Stomach (tissue), 8 donors: ENCODE measurements at regions not wholly inside any gene's neighbourhood (a gene's known extent, or its start where the extent isn't known, plus 50 kb on each side); places are given as distances from the start of the nearest gene placed in this dataset.

Experiments
- DNase-seq, 2 donors: peaks; one replicate each; pipeline versions ENCODE4 v3.0.0 to v3.0.0-alpha.2; 2013 to 2019
- H3K27ac ChIP-seq, 5 donors: fragments of 200-600 bp in 4 of 5; sonication (generic) in 4 of 5; one replicate each; pipeline ENCODE4 v1.5.1; 2013 to 2019; ENCODE audit warnings: mild to moderate bottlenecking in 1 of 5, moderate library complexity in 1 of 5
- H3K27me3 ChIP-seq, 3 donors: fragments of 200-600 bp; sonication (generic); one replicate each; pipeline ENCODE4 v1.5.1; 2017 to 2019; ENCODE audit warnings: mixed run types in 1 of 3
- H3K36me3 ChIP-seq, 4 donors: fragments of 200-600 bp; sonication (generic); 1 replicate in 3 of 4; 2 replicates in 1 of 4; pipeline ENCODE4 v1.5.1; 2016 to 2019
- H3K4me1 ChIP-seq, 4 donors: fragments of 200-600 bp; sonication (generic); one replicate each; pipeline ENCODE4 v1.5.1; 2016 to 2019
- H3K4me3 ChIP-seq, 4 donors: fragments of 200-600 bp; sonication (generic) in 3 of 4; one replicate each; pipeline ENCODE4 v1.5.1; 2016 to 2019; ENCODE audit warnings: mild to moderate bottlenecking in 1 of 4
- H3K9me3 ChIP-seq, 4 donors: fragments of 200-600 bp; sonication (generic); one replicate each; pipeline ENCODE4 v1.5.1; 2016 to 2019
- CTCF ChIP-seq, 7 experiments: fragments of 450-650 bp in 4 of 7; fragments of 200-600 bp in 3 of 7; sonication (generic) in 3 of 7; IDR thresholded peaks; one replicate each; pipeline ENCODE4 v1.5.1; 2016 to 2019; ENCODE audit warnings: antibody characterized with exemption in 7 of 7, control low read depth in 2 of 7, mild to moderate bottlenecking in 1 of 7
- EP300 ChIP-seq: sonication (generic); formaldehyde crosslinking; IDR thresholded peaks from one replicate; pipeline ENCODE4 v1.6.1; 2017; ENCODE audit warnings: antibody characterized with exemption
- POLR2A ChIP-seq, 4 donors: fragments of 450-650 bp; IDR thresholded peaks; one replicate each; pipeline ENCODE4 v1.6.1; 2016; ENCODE audit warnings: antibody characterized with exemption in 4 of 4, control low read depth in 2 of 4, mild to moderate bottlenecking in 1 of 4, moderate library complexity in 1 of 4
- POLR2AphosphoS5 ChIP-seq, 3 donors: sonication (generic); formaldehyde crosslinking; IDR thresholded peaks; one replicate each; pipeline ENCODE4 v1.6.1; 2016; ENCODE audit warnings: antibody characterized with exemption in 3 of 3
- WGBS, 5 donors: extraction: QIAGEN DNeasy Blood & Tissue Kit in 3 of 5; methylation state at CpG; one replicate each; pipeline versions ENCODE4 v1.1.5 to v1.1.7; 2013 to 2018; 5-methylcytosine and 5-hydroxymethylcytosine counted together
- intact Hi-C: fragments of 100-400 bp; cut with DNase I; formaldehyde crosslinking; loops from one replicate; pipeline ENCODE4 v1.15.1; 2023; ENCODE audit warnings: low total_unique reads
- donor health status: healthy with polysubstance abuse.
- donor health status: Bipolar disorder and iron deficiency.
- donor health status: healthy.

GRCh38 chr3:150106740-150107428 is 136.2 kb upstream of the PFN2 start:
- no peak overlapping the region for H3K27ac ChIP-seq
- intact Hi-C loops = no loop called here
- no peaks in the 10 kb centered on the region for H3K27me3 ChIP-seq
- no peaks in the 10 kb centered on the region for H3K36me3 ChIP-seq
- no peak overlapping the region for H3K4me3 ChIP-seq
- no peaks in the 10 kb centered on the region for H3K9me3 ChIP-seq
- WGBS, 5 donors = 43 to 64% (median 56%) methylated on average over 2 of the region's 2 CpGs
- DNase-seq = peak in 1 of 2 donors; percentile 36
- H3K4me1 ChIP-seq = peaks cover 0 to 13% (median 0%) of the 10 kb centered on the region in 4 donors
- TF ChIP-seq POLR2A (IDR thresholded peaks at IDR 0.05) (no peak), CTCF (IDR thresholded peaks at IDR 0.05) (no peak)

GRCh38 chr3:150105886-150106612 is 135.4 kb upstream of the PFN2 start:
- Histone ChIP-seq H3K27me3 (no peaks in the 10 kb centered on the region), H3K9me3 (peaks cover 0 to 8% (median 1%) of the 10 kb centered on the region in 4 donors), H3K4me1 (peaks cover 0 to 13% (median 0%) of the 10 kb centered on the region in 4 donors), H3K36me3 (no peaks in the 10 kb centered on the region), H3K27ac (no peak overlapping the region), H3K4me3 (no peak overlapping the region)
- 76 to 83% (median 77%) methylated on average over 7 of the region's 7 CpGs for WGBS, 5 donors
- intact Hi-C loops = no loop called here
- no peak for DNase-seq
- TF ChIP-seq POLR2AphosphoS5 (IDR thresholded peaks at IDR 0.05) (no peak), EP300 (no peak), CTCF (IDR thresholded peaks at IDR 0.05) (no peak), POLR2A (IDR thresholded peaks at IDR 0.05) (no peak)

GRCh38 chr3:150105025-150105424 is 134.3 kb upstream of the PFN2 start:
- WGBS, 5 donors = 81 to 89% (median 87%) methylated on average over 1 of the region's 1 CpG
- Histone ChIP-seq H3K27ac (no peak overlapping the region), H3K4me3 (no peak overlapping the region), H3K9me3 (peaks cover 0 to 12% (median 1%) of the 10 kb centered on the region in 4 donors), H3K36me3 (no peaks in the 10 kb centered on the region), H3K27me3 (no peaks in the 10 kb centered on the region), H3K4me1 (peaks cover 0 to 13% (median 0%) of the 10 kb centered on the region in 4 donors)
- intact Hi-C loops = no loop called here
- no peak for TF ChIP-seq EP300
- DNase-seq = no peak

GRCh38 chr3:150104564-150104963 is 133.9 kb upstream of the PFN2 start:
- Histone ChIP-seq H3K9me3 (peaks cover 0 to 12% (median 1%) of the 10 kb centered on the region in 4 donors), H3K4me3 (no peak overlapping the region), H3K36me3 (no peaks in the 10 kb centered on the region), H3K27me3 (no peaks in the 10 kb centered on the region), H3K4me1 (peaks cover 0 to 13% (median 0%) of the 10 kb centered on the region in 4 donors), H3K27ac (no peak overlapping the region)
- DNase-seq = no peak
- TF ChIP-seq POLR2AphosphoS5 (IDR thresholded peaks at IDR 0.05) (no peak), POLR2A (IDR thresholded peaks at IDR 0.05) (no peak), CTCF (IDR thresholded peaks at IDR 0.05) (no peak), EP300 (no peak)
- intact Hi-C loops = no loop called here
- 84 to 89% (median 88%) methylated on average over 3 of the region's 3 CpGs for WGBS, 5 donors

- Histone ChIP-seq H3K9me3 (peaks cover 0 to 12% (median 1%) of the 10 kb centered on the region in 4 donors), H3K4me3 (no peak overlapping the region), H3K27me3 (no peaks in the 10 kb centered on the region), H3K4me1 (peaks cover 0 to 6% (median 0%) of the 10 kb centered on the region in 4 donors), H3K27ac (no peak overlapping the region), H3K36me3 (no peaks in the 10 kb centered on the region)
- WGBS, 5 donors = 95 to 100% (median 96%) methylated on average over 1 of the region's 1 CpG
- intact Hi-C loops = no loop called here
- TF ChIP-seq EP300 (no peak), POLR2A (IDR thresholded peaks at IDR 0.05) (no peak), CTCF (IDR thresholded peaks at IDR 0.05) (no peak), POLR2AphosphoS5 (IDR thresholded peaks at IDR 0.05) (no peak)
- no peak for DNase-seq
Measured at GRCh38 chr3:150101016-150101415, 130.3 kb upstream of the PFN2 start.
